GM18505 (cell line): ENCODE measurements at regions not wholly inside any gene's neighbourhood (a gene's known extent, or its start where the extent isn't known, plus 50 kb on each side); places are given as distances from the start of the nearest gene placed in this dataset.

ENCODE experiments used
- ATAC-seq: cut with Tn5 transposase; IDR thresholded peaks from one replicate; pipeline ENCODE4 v1.9.1; 2021; ENCODE audit not compliant: unreplicated experiment
- POLR2A ChIP-seq: IDR thresholded peaks from 4 replicates; pipeline ENCODE4 v1.6.1; 2011; ENCODE audit warnings: borderline replicate concordance; ENCODE audit not compliant: insufficient read depth, insufficient read length; ENCODE audit errors: extremely low read depth

- ATAC-seq = no peak
- no peak for TF ChIP-seq POLR2A
Measured at GRCh38 chr3:94694894-94695293, 632.0 kb downstream of the NSUN3 start.

- TF ChIP-seq POLR2A = no peak
- ATAC-seq = no peak
Measured at GRCh38 chr3:94704467-94704866, 641.6 kb downstream of the NSUN3 start.

- no peak for ATAC-seq
- TF ChIP-seq POLR2A = no peak
Measured at GRCh38 chr3:94709249-94709902, 646.5 kb downstream of the NSUN3 start.

- no peak for ATAC-seq
- TF ChIP-seq POLR2A = no peak
Measured at GRCh38 chr3:94714194-94714593, 651.3 kb downstream of the NSUN3 start.

- ATAC-seq = no peak
- TF ChIP-seq POLR2A = no peak
Measured at GRCh38 chr3:94716326-94717018, 653.6 kb downstream of the NSUN3 start.

GRCh38 chr3:94734206-94734605, 671.3 kb downstream of the NSUN3 start:
- ATAC-seq = no peak
- TF ChIP-seq POLR2A = no peak

- TF ChIP-seq POLR2A = no peak
- ATAC-seq = no peak
Measured at GRCh38 chr3:94735354-94735753, 672.5 kb downstream of the NSUN3 start.

- no peak for ATAC-seq
- no peak for TF ChIP-seq POLR2A
Measured at GRCh38 chr3:94737116-94737515, 674.3 kb downstream of the NSUN3 start.

- no peak for ATAC-seq
- no peak for TF ChIP-seq POLR2A
Measured at GRCh38 chr3:94739420-94739819, 676.6 kb downstream of the NSUN3 start.

GRCh38 chr3:94758751-94759150, 695.9 kb downstream of the NSUN3 start:
- ATAC-seq = no peak

GRCh38 chr3:94772402-94772801, 709.5 kb downstream of the NSUN3 start:
- ATAC-seq = no peak
- no peak for TF ChIP-seq POLR2A

More at GRCh38 chr3:94758751-94759150, 695.9 kb downstream of the NSUN3 start:
- no peak for TF ChIP-seq POLR2A

GRCh38 chr3:94775746-94776145, 712.9 kb downstream of the NSUN3 start:
- no peak for ATAC-seq
- no peak for TF ChIP-seq POLR2A

- ATAC-seq = no peak
- no peak for TF ChIP-seq POLR2A
Measured at GRCh38 chr3:94776401-94776915, 713.6 kb downstream of the NSUN3 start.

GRCh38 chr3:94778289-94778688, 715.4 kb downstream of the NSUN3 start:
- no peak for ATAC-seq
- TF ChIP-seq POLR2A = no peak
